Putamen (tissue), 1 donor: ENCODE measurements at regions not wholly inside any gene's neighbourhood (a gene's known extent, or its start where the extent isn't known, plus 50 kb on each side); places are given as distances from the start of the nearest gene placed in this dataset.

Experiments
- DNase-seq: peaks from one replicate; pipeline ENCODE4 v3.0.0-alpha.2; 2016; ENCODE audit warnings: low spot score

GRCh38 chr7:26487780-26488515 lies 196.3 kb downstream of the SNX10 start:
- no peak for DNase-seq

GRCh38 chr7:26489391-26489790 lies 197.7 kb downstream of the SNX10 start:
- no peak for DNase-seq

GRCh38 chr7:26489906-26490639 lies 198.4 kb downstream of the SNX10 start:
- DNase-seq: no peak

- peak; percentile 60 for DNase-seq
These were observed 199.3 kb downstream of the SNX10 start for GRCh38 chr7:26490640-26491624.

- DNase-seq: no peak
These were observed 201.2 kb downstream of the SNX10 start for GRCh38 chr7:26492816-26493215.

- DNase-seq: no peak
These were observed 202.2 kb downstream of the SNX10 start for GRCh38 chr7:26493737-26494428.

- no peak for DNase-seq
These were observed 203.9 kb downstream of the SNX10 start for GRCh38 chr7:26495569-26495968.

- DNase-seq: no peak
These were observed 206.3 kb downstream of the SNX10 start for GRCh38 chr7:26497801-26498596.

GRCh38 chr7:26499315-26499897 lies 207.7 kb downstream of the SNX10 start:
- no peak for DNase-seq

- DNase-seq: no peak
These were observed 209.2 kb downstream of the SNX10 start for GRCh38 chr7:26500749-26501352.

GRCh38 chr7:26504411-26505120 lies 212.9 kb downstream of the SNX10 start:
- no peak for DNase-seq

GRCh38 chr7:26506196-26506595 lies 214.5 kb downstream of the SNX10 start:
- no peak for DNase-seq

GRCh38 chr7:26507108-26507987 lies 215.7 kb downstream of the SNX10 start:
- DNase-seq: no peak

- no peak for DNase-seq
These were observed 216.8 kb downstream of the SNX10 start for GRCh38 chr7:26508481-26508880.

- no peak for DNase-seq
These were observed 217.3 kb downstream of the SNX10 start for GRCh38 chr7:26508917-26509316.

GRCh38 chr7:26510231-26510957 lies 218.7 kb downstream of the SNX10 start:
- DNase-seq: no peak

GRCh38 chr7:26511866-26512265 lies 220.2 kb downstream of the SNX10 start:
- no peak for DNase-seq

- no peak for DNase-seq
These were observed 221.1 kb downstream of the SNX10 start for GRCh38 chr7:26512737-26513136.
